DOHH2 (cell line): ENCODE measurements at regions not wholly inside any gene's neighbourhood (a gene's known extent, or its start where the extent isn't known, plus 50 kb on each side); places are given as distances from the start of the nearest gene placed in this dataset.

Experiments
- H3F3A ChIP-seq: fragments of 200-600 bp; sonication (generic), shearing (Covaris generic); 2 replicates; pipeline ENCODE4 v1.6.0; 2016; ENCODE audit warnings: antibody characterized with exemption, mild to moderate bottlenecking; ENCODE audit not compliant: control insufficient read depth, insufficient read depth
- H3K27ac ChIP-seq: fragments of 200-600 bp; sonication (generic); 2 replicates; pipeline ENCODE4 v1.5.1; 2014; ENCODE audit warnings: low read depth, mild to moderate bottlenecking, low read length, moderate library complexity
- H3K27me3 ChIP-seq: fragments of 200-600 bp; sonication (generic); 2 replicates; pipeline ENCODE4 v1.6.1; 2014; ENCODE audit warnings: mild to moderate bottlenecking, low read length, mixed read lengths; ENCODE audit not compliant: control insufficient read depth
- H3K36me3 ChIP-seq: fragments of 200-600 bp; sonication (generic); 2 replicates; pipeline ENCODE4 v1.6.1; 2014; ENCODE audit warnings: mild to moderate bottlenecking, low read length, moderate library complexity, mixed read lengths; ENCODE audit not compliant: control insufficient read depth
- H3K4me1 ChIP-seq: fragments of 200-600 bp; sonication (generic); 2 replicates; pipeline ENCODE4 v1.6.1; 2014; ENCODE audit warnings: mild to moderate bottlenecking, low read length, mixed read lengths; ENCODE audit not compliant: control insufficient read depth
- H3K4me2 ChIP-seq: fragments of 200-600 bp; sonication (generic); 2 replicates; pipeline ENCODE4 v1.6.0; 2014; ENCODE audit warnings: mild to moderate bottlenecking, low read length, moderate library complexity
- H3K4me3 ChIP-seq: fragments of 200-600 bp; sonication (generic); 2 replicates; pipeline ENCODE4 v1.5.1; 2014; ENCODE audit warnings: mild to moderate bottlenecking, low read length, mixed read lengths
- H3K79me2 ChIP-seq: fragments of 200-600 bp; sonication (generic); 2 replicates; pipeline ENCODE4 v1.6.1; 2014; ENCODE audit warnings: mild to moderate bottlenecking, low read length, mixed read lengths; ENCODE audit not compliant: control insufficient read depth
- H3K9me2 ChIP-seq: fragments of 200-600 bp; sonication (generic); replicated peaks from 2 replicates; pipeline ENCODE4 v1.6.1; 2014; ENCODE audit warnings: mild to moderate bottlenecking, low read length, mixed read lengths; ENCODE audit not compliant: control insufficient read depth
- H3K9me3 ChIP-seq: fragments of 200-600 bp; sonication (generic); 2 replicates; pipeline ENCODE4 v1.6.1; 2014; ENCODE audit warnings: antibody characterized with exemption, low read length, mixed read lengths; ENCODE audit not compliant: control insufficient read depth, insufficient read depth
- H4K20me1 ChIP-seq: fragments of 200-600 bp; sonication (generic); 2 replicates; pipeline ENCODE4 v1.6.0; 2014; ENCODE audit warnings: low read depth, mild to moderate bottlenecking, antibody characterized with exemption, low read length, moderate library complexity; ENCODE audit not compliant: control insufficient read depth, insufficient read depth
- EZH2phosphoT487 ChIP-seq: fragments of 200-600 bp; sonication (generic); IDR thresholded peaks from 2 replicates; pipeline ENCODE4 v1.6.1; 2017; ENCODE audit warnings: borderline replicate concordance, mild to moderate bottlenecking, antibody characterized with exemption, low read length, moderate library complexity, mixed read lengths
- TF ChIP-seq, protein P1 (sequence below): fragments of 200-600 bp; sonication (generic); IDR thresholded peaks from one replicate; pipeline ENCODE4 v1.5.1; 2014; ENCODE audit warnings: antibody characterized with exemption, mild to moderate bottlenecking, low read depth, low read length; ENCODE audit not compliant: poor library complexity, severe bottlenecking

DNA sequence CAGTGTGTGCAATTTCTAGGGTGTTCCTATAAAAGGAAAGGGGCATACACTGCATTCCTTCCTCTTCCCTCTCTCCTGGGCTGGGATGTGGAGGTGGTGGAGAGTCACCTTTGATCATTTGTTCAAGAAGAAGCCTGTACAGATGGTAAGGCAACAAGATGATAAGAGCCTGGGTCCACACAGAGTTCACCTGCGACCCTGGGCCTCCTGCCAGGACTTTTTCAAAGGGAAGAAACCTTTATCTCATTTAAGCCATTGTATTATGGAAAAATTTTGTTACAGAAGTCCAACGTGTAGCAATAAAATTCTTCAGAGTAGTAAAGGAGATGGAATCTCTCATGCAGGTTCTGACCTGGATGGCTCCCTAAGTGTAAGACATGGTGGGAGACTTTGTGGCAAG lies 189.1 kb downstream of the MIS18A start:
- H3K4me3 ChIP-seq, result no peak overlapping the region
- no peak for TF ChIP-seq EZH2phosphoT487
- TF ChIP-seq, protein P1, sequence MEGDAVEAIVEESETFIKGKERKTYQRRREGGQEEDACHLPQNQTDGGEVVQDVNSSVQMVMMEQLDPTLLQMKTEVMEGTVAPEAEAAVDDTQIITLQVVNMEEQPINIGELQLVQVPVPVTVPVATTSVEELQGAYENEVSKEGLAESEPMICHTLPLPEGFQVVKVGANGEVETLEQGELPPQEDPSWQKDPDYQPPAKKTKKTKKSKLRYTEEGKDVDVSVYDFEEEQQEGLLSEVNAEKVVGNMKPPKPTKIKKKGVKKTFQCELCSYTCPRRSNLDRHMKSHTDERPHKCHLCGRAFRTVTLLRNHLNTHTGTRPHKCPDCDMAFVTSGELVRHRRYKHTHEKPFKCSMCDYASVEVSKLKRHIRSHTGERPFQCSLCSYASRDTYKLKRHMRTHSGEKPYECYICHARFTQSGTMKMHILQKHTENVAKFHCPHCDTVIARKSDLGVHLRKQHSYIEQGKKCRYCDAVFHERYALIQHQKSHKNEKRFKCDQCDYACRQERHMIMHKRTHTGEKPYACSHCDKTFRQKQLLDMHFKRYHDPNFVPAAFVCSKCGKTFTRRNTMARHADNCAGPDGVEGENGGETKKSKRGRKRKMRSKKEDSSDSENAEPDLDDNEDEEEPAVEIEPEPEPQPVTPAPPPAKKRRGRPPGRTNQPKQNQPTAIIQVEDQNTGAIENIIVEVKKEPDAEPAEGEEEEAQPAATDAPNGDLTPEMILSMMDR, result no peak
- H3F3A ChIP-seq, result no peaks in the 10 kb centered on the region
- H3K9me2 ChIP-seq, result no peaks in the 10 kb centered on the region
- H3K27me3 ChIP-seq, result peaks cover 4% of the 10 kb centered on the region; the same call in 1 of the 2 replicates
- no peaks in the 10 kb centered on the region for H4K20me1 ChIP-seq
- H3K9me3 ChIP-seq, result no peaks in the 10 kb centered on the region
- H3K36me3 ChIP-seq, result no peaks in the 10 kb centered on the region
- no peaks in the 10 kb centered on the region for H3K4me1 ChIP-seq
- H3K27ac ChIP-seq, result no peak overlapping the region
- H3K79me2 ChIP-seq, result no peaks in the 10 kb centered on the region
- H3K4me2 ChIP-seq, result no peak overlapping the region

DNA sequence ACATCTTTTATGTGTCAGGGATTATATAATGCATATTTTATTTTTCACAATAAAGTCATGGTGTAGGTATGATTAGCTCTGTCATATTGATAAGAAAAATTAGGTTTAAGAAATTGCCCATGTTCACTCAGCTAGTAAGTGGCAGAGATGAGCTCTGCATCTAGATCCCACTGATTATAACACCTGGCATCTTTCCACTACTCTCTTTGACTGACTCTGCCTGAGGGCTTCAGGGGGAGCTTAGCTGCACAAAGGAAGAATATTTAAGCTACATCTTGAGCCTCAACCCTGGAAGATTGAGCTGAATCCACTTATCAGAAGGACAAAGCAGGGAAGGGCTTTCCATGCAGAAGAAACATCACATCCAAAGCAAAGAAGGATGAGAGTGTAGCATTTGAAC lies 190.4 kb downstream of the MIS18A start:
- Histone ChIP-seq H3K9me3 (no peaks in the 10 kb centered on the region), H3F3A (no peaks in the 10 kb centered on the region), H3K9me2 (no peaks in the 10 kb centered on the region), H3K27me3 (peaks cover 4% of the 10 kb centered on the region; the same call in 1 of the 2 replicates), H4K20me1 (no peaks in the 10 kb centered on the region), H3K27ac (no peak overlapping the region), H3K79me2 (no peaks in the 10 kb centered on the region), H3K4me1 (no peaks in the 10 kb centered on the region), H3K4me2 (no peak overlapping the region), H3K4me3 (no peak overlapping the region), H3K36me3 (no peaks in the 10 kb centered on the region)
- no peak for TF ChIP-seq EZH2phosphoT487
- TF ChIP-seq, protein P1, result no peak

DNA sequence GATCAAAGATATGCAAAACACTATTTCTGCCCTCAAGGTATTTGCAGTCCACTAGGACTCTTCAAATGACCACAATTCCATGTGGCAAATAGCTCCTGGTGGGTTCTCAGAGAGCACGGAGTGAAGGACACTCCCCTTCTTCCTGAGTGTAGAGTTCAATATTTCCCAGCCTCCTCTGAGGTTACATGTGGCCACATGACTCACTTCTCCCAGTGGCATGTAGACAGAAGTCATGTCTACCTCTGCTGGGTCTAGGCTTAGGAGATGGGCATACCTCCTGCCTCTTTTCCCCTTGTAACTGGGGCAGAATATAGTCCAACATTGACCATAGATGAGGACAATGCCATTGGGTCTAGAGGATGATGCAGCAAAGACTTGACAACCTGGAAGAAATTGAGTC lies 191.4 kb downstream of the MIS18A start:
- H3K79me2 ChIP-seq, result no peaks in the 10 kb centered on the region
- H3K36me3 ChIP-seq, result no peaks in the 10 kb centered on the region
- H3K4me2 ChIP-seq, result no peak overlapping the region
- H3K9me3 ChIP-seq, result no peaks in the 10 kb centered on the region
- no peak overlapping the region for H3K27ac ChIP-seq
- H3K9me2 ChIP-seq, result no peaks in the 10 kb centered on the region
- no peaks in the 10 kb centered on the region for H3F3A ChIP-seq
- H3K4me3 ChIP-seq, result no peak overlapping the region
- H4K20me1 ChIP-seq, result no peaks in the 10 kb centered on the region
- peaks cover 4% of the 10 kb centered on the region; the same call in 1 of the 2 replicates for H3K27me3 ChIP-seq
- no peaks in the 10 kb centered on the region for H3K4me1 ChIP-seq
- TF ChIP-seq, protein P1, result no peak
- no peak for TF ChIP-seq EZH2phosphoT487

DNA sequence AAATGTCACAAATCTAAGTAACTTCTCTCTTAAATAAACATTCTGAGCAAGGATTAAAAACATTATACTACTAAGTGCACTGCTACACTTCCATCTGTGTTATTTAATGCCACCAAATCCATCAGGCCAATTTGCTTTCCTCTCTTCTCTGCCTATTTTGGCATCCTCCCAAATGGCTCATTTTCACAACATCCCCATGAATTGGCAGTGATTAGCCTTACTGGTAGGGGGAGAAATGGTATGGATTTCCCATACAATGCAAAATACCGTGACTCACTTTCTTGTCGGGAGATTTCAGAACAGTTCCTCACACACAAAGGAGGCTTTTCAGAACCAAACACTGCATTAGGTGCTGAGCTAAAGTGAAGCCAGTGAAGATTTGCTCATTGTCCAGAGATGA lies 195.7 kb downstream of the MIS18A start:
- Histone ChIP-seq H3K27me3 (no peaks in the 10 kb centered on the region), H3K9me2 (no peaks in the 10 kb centered on the region), H4K20me1 (no peaks in the 10 kb centered on the region), H3K36me3 (no peaks in the 10 kb centered on the region), H3K4me1 (no peaks in the 10 kb centered on the region), H3K79me2 (no peaks in the 10 kb centered on the region), H3K4me2 (no peak overlapping the region), H3K9me3 (no peaks in the 10 kb centered on the region), H3F3A (no peaks in the 10 kb centered on the region), H3K27ac (no peak overlapping the region), H3K4me3 (no peak overlapping the region)
- no peak for TF ChIP-seq EZH2phosphoT487
- TF ChIP-seq, protein P1, result no peak
